LNCAP (cell line): ENCODE measurements at regions not wholly inside any gene's neighbourhood (a gene's known extent, or its start where the extent isn't known, plus 50 kb on each side); places are given as distances from the start of the nearest gene placed in this dataset.

Source experiments
- TF ChIP-seq, protein P1 (sequence below): fragments of 450-650 bp; IDR thresholded peaks from 2 replicates; pipeline ENCODE4 v1.5.1; 2017; ENCODE audit warnings: mild to moderate bottlenecking

DNA sequence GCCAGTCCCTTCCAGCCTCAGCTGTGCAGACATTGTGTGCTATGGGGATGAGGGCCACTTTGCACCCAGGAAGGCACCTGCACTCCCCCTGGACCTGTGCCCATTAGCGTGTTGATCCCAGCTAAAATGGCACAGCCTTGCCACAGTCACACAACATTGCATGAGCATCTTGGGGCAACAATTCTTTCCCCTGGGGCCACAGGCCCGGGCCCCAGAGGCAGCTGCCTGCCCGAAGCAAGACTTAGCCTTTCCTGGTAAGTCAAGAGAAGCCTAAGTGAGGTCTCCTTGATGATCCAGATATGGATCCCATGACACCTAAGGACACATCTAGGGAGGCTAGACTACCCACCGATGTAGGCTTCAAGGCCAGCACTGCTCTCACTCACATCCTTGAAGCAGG lies 202.1 kb downstream of the BCL11A start:
- TF ChIP-seq, protein P1, sequence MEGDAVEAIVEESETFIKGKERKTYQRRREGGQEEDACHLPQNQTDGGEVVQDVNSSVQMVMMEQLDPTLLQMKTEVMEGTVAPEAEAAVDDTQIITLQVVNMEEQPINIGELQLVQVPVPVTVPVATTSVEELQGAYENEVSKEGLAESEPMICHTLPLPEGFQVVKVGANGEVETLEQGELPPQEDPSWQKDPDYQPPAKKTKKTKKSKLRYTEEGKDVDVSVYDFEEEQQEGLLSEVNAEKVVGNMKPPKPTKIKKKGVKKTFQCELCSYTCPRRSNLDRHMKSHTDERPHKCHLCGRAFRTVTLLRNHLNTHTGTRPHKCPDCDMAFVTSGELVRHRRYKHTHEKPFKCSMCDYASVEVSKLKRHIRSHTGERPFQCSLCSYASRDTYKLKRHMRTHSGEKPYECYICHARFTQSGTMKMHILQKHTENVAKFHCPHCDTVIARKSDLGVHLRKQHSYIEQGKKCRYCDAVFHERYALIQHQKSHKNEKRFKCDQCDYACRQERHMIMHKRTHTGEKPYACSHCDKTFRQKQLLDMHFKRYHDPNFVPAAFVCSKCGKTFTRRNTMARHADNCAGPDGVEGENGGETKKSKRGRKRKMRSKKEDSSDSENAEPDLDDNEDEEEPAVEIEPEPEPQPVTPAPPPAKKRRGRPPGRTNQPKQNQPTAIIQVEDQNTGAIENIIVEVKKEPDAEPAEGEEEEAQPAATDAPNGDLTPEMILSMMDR = no peak

DNA sequence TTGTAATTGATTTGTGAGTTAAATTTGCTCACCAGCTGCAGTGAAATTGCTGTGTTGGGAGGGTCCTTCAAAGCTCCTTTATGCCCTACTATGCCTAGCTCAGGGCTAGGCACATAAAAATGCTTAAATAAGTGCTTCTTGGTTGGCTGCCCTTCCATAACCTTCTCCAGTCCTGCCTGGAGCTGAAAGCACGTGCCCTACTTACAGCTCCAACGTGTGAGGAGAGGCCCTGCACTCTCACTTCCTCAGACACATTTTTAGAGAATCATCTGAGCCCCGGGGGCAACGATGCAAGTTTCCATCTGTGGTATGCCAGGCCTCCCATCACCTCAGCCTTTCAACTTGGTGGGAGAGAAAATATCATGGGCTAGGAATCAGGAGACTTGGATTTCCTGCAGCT lies 202.7 kb downstream of the BCL11A start:
- TF ChIP-seq, protein P1 = no peak

DNA sequence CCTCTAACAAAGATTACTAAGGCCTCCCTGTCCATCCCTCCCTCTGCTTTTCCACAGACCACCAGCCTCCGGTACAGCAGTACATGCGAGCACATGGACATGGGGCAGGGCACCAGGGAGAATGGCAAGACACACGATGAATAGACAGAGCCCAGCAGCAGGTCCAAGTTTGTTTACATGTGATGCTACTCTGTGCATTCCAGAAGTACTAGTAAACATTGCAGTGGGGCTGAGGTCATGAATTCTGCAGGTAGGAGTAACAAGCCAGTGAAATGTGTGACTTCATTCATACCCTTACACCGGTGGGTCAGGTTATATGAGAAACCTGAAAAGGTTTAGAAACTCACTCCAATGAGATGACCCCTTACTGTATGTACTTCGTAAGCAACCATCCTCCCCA lies 205.7 kb downstream of the BCL11A start:
- TF ChIP-seq, protein P1 = no peak

DNA sequence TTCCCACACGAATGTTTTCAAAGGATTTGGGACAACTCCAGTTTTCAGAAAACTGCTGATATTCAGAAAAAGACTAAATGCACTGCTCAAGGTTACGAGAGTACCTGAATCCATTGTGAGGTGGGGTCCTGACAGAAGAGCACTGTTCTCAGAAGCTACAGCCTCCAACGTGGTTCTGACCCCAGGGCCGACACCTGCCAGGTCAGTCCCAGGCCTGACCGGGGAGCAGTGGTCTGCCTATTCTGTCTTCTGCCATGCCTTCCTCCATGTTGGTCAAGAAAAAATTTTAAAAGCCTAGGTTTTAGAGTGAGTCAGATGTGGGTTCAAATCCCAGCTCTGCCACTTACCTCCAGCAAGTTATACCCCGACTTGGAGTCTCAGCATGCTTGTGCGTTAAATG lies 212.3 kb downstream of the BCL11A start:
- TF ChIP-seq, protein P1 = no peak

DNA sequence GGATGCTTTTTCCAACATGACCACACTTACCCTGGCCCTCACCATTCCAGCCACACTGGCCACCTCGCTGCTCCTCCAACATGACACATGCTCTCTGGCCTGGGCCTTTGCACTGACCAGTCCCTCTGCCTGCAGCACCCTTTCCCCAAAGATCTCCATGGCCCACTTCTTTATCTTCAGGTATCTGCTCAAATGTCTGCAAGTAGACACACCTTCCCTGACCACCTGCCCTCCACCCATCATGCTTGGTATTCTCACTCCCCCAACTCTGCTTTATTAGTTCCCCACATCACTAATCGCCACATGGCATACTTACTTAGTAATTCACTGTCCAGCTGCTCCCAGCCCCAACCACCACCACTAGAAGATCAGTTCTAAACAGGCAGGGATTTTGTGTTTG lies 214.2 kb downstream of the BCL11A start:
- TF ChIP-seq, protein P1 = no peak

DNA sequence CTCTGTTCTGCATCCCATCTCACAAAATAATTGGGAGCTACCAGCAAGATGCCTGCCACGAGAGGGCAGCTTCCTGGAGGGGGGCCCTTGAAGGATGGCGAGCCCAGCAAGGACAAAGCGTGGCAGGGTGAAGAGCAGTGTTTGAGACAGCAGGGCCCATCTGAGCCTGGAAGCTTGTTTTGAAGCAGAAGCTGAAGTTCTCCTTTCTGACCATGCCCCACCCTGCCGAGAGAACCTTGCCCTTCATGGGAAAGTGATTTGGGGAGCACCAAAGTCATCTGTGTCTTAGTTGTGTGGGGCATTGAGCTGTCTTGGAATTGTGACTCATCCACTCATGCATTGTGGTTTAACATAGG lies 216.3 kb downstream of the BCL11A start:
- TF ChIP-seq, protein P1 = no peak

DNA sequence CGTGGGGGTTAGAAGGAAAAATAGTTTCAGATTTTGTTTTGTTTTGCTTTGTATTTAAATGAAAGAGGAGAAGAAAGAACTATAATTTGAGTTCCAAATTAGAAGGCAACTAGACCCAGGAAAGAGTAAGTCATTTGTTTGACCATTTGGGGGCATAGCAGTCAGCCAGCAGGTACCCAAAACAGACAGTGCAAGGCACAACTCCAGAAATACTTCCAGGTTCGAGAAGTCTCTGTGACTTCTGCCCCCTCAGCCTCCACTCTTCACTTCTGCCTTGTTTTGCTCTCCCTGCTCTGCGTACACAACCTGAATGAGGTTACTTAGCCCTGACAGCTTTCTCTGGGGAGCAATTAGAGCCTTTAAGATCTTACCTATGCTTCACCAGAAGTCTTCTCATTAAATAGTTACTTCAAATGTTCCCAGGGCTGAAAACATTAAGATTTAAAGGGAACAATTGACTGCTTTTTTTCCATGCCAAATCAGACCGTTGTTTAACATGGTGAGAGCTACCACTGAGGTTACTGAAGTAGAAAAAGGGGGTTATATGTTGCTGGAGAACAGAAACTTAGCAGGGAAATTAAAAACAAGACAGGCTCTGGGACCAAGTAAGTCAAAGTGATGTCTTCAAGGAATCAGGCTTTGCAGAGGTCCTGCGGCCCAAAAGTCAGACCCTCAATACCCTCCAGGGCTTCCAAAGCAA lies 216.9 kb downstream of the BCL11A start:
- TF ChIP-seq, protein P1 = no peak
